ENCODE measurements at regions not wholly inside any gene's neighbourhood (a gene's known extent, or its start where the extent isn't known, plus 50 kb on each side); places are given as distances from the start of the nearest gene placed in this dataset.

- TF ChIP-seq POLR2A (IDR thresholded peaks at IDR 0.05; ENCODE audit: low read length) (no peak), GATA1 (IDR thresholded peaks at IDR 0.05; ENCODE audit: low read depth, low read length) (no peak)
These were observed 51.0 kb upstream of the WAC start for GRCh38 chr10:28481968-28482367.

All from erythroblast (primary cell).